ENCODE measurements at regions not wholly inside any gene's neighbourhood (a gene's known extent, or its start where the extent isn't known, plus 50 kb on each side); places are given as distances from the start of the nearest gene placed in this dataset.

GRCh38 chr5:121755266-121755665, 96.4 kb upstream of the FTMT start:
- ChIA-PET POLR2A (no interaction called here), CTCF (no interaction called here)
- H3K4me3 ChIP-seq (ENCODE audit: low read depth, low read length), result no peak overlapping the region
- H3K27ac ChIP-seq (ENCODE audit: extremely low read depth, low read depth, low read length), result no peak overlapping the region
- TF ChIP-seq ZNF596 (tag by site-specific recombination; IDR thresholded peaks at IDR 0.05) (no peak), ZNF416 (tag by site-specific recombination; IDR thresholded peaks at IDR 0.05) (no peak), ZNF169 (tag by site-specific recombination; IDR thresholded peaks at IDR 0.05) (no peak), GLI2 (tag by site-specific recombination; IDR thresholded peaks at IDR 0.05; ENCODE audit: borderline replicate concordance, low read depth) (no peak), ZNF19 (tag by site-specific recombination; IDR thresholded peaks at IDR 0.05; ENCODE audit: low read depth) (no peak), ZNF692 (tag by site-specific recombination; IDR thresholded peaks at IDR 0.05) (no peak), ZNF768 (tag by site-specific recombination; IDR thresholded peaks at IDR 0.05) (no peak), ZNF624 (tag by site-specific recombination; IDR thresholded peaks at IDR 0.05) (no peak), MEIS1 (CRISPR knock-in tag; IDR thresholded peaks at IDR 0.05; ENCODE audit: borderline replicate concordance) (no peak), ZNF404 (tag by site-specific recombination; IDR thresholded peaks at IDR 0.05) (no peak), ZNF561 (tag by site-specific recombination; IDR thresholded peaks at IDR 0.05; ENCODE audit: borderline replicate concordance) (no peak), ZNF704 (tag by site-specific recombination; IDR thresholded peaks at IDR 0.05) (no peak), ZNF10 (tag by site-specific recombination; IDR thresholded peaks at IDR 0.05) (no peak), ZNF701 (tag by site-specific recombination; IDR thresholded peaks at IDR 0.05) (no peak), ZNF555 (tag by site-specific recombination; conservative IDR thresholded peaks at IDR 0.05) (no peak), ZNF677 (tag by site-specific recombination; IDR thresholded peaks at IDR 0.05) (no peak), ZNF394 (tag by site-specific recombination; IDR thresholded peaks at IDR 0.05; ENCODE audit: borderline replicate concordance) (no peak), ZNF350 (tag by site-specific recombination; IDR thresholded peaks at IDR 0.05) (no peak)
- TF ChIP-seq, protein P1, sequence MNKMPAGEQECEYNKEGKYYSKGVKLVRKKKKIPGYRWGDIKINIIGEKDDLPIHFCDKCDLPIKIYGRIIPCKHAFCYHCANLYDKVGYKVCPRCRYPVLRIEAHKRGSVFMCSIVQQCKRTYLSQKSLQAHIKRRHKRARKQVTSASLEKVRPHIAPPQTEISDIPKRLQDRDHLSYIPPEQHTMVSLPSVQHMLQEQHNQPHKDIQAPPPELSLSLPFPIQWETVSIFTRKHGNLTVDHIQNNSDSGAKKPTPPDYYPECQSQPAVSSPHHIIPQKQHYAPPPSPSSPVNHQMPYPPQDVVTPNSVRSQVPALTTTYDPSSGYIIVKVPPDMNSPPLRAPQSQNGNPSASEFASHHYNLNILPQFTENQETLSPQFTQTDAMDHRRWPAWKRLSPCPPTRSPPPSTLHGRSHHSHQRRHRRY (tag by site-specific recombination; IDR thresholded peaks at IDR 0.05), result no peak
- no peaks in the 10 kb centered on the region for H3K9me3 ChIP-seq (ENCODE audit: control insufficient read depth, insufficient read depth, low read depth, low read length)
- H3K36me3 ChIP-seq (ENCODE audit: control insufficient read depth in 2 of 2, insufficient read depth in 1 of 2, low read length in 2 of 2), result no peaks in the 10 kb centered on the region
- H3K4me1 ChIP-seq (ENCODE audit: control insufficient read depth, insufficient read depth, low read length), result no peaks in the 10 kb centered on the region

DNA sequence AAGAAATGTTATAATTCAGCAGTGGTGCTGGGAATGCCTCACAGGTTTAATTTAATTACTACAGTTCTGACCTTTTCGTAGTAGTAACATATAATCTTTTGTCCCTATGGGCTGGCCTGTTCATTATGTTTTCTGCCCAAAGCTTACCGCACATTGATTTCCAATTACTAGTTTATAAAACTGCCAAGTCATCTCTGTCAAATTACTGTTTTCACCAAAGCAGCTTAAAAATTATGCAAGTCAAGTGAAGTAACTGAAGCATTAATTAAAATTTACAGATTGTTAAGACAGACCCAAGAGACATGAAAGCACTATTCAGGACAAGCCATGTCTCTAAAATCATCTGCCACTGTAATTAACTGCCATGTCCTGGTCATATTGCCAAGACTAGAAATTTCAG, 93.9 kb upstream of the FTMT start:
- POLR2A ChIA-PET, result no interaction called here
- H3K27ac ChIP-seq (ENCODE audit: extremely low read depth, low read depth, low read length), result no peak overlapping the region
- H3K36me3 ChIP-seq (ENCODE audit: control insufficient read depth in 2 of 2, insufficient read depth in 1 of 2, low read length in 2 of 2), result no peaks in the 10 kb centered on the region
- CTCF ChIA-PET, result no interaction called here
- H3K4me1 ChIP-seq (ENCODE audit: control insufficient read depth, insufficient read depth, low read length), result no peaks in the 10 kb centered on the region
- TF ChIP-seq ZNF692 (tag by site-specific recombination; IDR thresholded peaks at IDR 0.05) (no peak), WT1 (tag by site-specific recombination; IDR thresholded peaks at IDR 0.05) (no peak), ZNF146 (tag by site-specific recombination; IDR thresholded peaks at IDR 0.05) (no peak), ZNF571 (tag by site-specific recombination; IDR thresholded peaks at IDR 0.05) (no peak), ZNF621 (tag by site-specific recombination; IDR thresholded peaks at IDR 0.05) (no peak), ZNF274 (IDR thresholded peaks at IDR 0.05; ENCODE audit: low read length) (no peak), ZNF274 (tag by site-specific recombination; IDR thresholded peaks at IDR 0.05; ENCODE audit: borderline replicate concordance) (no peak), ZNF248 (tag by site-specific recombination; IDR thresholded peaks at IDR 0.05) (no peak), MZF1 (tag by site-specific recombination; IDR thresholded peaks at IDR 0.05; ENCODE audit: borderline replicate concordance) (no peak)
- TF ChIP-seq, protein P2, sequence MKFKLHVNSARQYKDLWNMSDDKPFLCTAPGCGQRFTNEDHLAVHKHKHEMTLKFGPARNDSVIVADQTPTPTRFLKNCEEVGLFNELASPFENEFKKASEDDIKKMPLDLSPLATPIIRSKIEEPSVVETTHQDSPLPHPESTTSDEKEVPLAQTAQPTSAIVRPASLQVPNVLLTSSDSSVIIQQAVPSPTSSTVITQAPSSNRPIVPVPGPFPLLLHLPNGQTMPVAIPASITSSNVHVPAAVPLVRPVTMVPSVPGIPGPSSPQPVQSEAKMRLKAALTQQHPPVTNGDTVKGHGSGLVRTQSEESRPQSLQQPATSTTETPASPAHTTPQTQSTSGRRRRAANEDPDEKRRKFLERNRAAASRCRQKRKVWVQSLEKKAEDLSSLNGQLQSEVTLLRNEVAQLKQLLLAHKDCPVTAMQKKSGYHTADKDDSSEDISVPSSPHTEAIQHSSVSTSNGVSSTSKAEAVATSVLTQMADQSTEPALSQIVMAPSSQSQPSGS (tag by site-specific recombination; IDR thresholded peaks at IDR 0.05; ENCODE audit: low read depth), result no peak
- no peaks in the 10 kb centered on the region for H3K9me3 ChIP-seq (ENCODE audit: control insufficient read depth, insufficient read depth, low read depth, low read length)
- H3K4me3 ChIP-seq (ENCODE audit: low read depth, low read length), result no peak overlapping the region
